ENCODE measurements at regions not wholly inside any gene's neighbourhood (a gene's known extent, or its start where the extent isn't known, plus 50 kb on each side); places are given as distances from the start of the nearest gene placed in this dataset.
"Not testable (repeated sequence)": the region's sequence is repeated elsewhere in the genome, so short reads cannot be mapped to it uniquely, and the experiment has no call there.

DNA sequence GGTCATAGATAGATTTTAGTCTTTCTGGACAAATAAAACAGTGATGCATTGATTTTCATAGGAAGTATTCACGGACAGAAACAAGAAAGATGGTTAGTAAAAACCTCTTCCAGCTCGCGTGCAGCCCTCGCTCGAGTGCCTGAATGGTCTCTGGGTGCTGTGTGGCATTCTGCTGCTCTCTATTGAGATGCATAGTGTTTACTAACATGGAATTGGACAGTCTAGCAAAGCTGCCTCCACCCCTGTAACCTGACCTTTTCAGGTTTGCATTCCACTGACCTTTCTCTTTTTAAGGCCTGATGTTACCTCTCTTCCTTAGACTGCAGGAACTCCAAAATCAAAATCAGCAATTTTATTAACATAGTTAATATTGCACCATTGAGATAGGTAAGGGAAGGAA is 643.4 kb downstream of the JRKL start:
- no peak for FAIRE-seq

DNA sequence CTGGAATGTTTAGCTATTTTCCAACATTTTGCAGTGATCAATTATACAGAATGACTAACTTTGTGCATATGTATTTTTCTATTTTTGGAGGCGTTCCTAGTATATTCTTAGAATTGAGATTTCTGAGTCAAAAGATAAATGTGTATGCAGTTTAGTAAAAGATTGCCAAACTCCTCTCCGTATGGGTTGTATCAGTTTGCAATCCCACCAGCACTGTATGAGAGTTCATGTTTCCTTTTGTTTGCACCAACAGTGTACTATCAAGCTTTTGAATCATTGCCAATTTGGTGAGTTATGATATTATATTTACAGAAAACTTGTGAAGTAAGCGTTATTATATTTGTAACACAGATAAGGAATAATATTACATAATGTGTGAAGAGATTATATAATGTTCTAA is 658.7 kb downstream of the JRKL start:
- FAIRE-seq, result no peak

DNA sequence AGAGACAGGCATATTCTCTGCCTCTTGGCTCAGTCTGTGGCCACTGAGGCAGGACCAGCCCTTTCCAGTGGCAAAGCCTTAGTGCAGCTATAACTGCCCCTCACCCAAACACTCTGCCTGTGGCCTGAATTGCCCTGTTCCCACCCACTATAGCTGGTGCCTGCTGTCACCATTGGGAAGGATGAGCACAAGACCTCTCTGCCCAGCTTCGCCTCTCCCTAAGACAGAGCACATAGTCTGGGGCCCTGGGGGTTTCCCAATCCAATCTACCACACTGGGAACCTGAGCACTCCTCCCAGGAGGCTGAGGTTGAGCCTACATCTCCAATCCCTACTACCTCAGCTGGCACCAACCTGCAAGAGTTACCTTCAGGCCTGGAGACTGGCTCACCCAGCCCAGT is 670.4 kb downstream of the JRKL start:
- FAIRE-seq, result no peak

DNA sequence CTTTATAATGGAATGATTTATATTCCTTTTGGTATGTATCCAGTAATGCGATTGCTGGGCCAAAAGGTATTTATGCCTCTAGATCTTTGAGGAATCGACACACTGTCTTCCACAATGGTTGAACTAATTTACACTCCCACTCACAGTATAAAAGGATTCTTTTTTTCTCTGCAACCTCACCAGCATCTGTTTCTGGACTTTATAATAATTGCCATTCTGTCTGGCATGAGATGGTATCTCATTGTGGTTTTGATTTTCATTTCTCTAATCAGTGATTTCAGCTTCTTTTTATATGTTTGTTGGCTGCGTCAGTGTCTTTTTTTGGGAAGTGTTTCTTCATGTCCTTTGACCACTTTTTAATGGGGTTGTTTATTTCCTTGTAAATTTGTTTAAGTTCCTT is 679.3 kb downstream of the JRKL start:
- no peak for FAIRE-seq

DNA sequence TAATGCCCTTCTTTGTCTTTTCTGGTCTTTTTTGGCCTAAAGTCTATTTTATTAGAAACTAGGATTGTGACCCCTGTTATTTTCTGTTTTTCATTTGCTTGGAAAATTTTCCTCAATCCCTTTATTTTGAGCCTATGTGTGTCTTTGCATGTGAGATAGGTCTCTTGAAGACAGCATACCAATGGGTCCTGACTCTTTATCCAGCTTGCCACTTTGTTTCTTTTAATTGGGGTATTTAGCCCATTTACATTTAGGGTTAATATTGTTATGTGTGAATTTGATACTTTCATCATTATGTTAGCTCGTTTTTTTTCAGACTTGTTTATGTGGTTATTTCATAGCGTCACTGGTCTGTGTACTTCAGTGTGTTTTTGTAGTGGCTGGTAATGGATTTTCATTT is 682.6 kb downstream of the JRKL start:
- FAIRE-seq, result no peak

DNA sequence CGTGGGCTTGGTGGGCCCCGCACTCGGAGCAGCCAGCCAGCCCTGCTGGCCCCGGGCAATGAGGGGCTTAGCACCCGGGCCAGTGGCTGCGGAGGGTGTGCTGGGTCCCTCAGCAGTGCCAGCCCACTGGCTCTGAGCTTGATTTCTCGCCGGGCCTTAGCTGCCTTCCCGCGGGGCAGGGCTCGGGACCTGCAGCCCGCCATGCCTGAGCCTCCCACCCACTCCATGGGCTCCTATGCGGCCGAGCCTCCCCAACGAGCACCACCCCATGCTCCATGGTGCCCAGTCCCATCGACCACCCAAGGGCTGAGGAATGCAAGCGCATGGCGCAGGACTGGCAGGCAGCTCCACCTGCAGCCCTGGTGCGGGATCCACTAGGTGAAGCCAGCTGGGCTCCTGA is 686.9 kb downstream of the JRKL start:
- not testable (repeated sequence) for FAIRE-seq

DNA sequence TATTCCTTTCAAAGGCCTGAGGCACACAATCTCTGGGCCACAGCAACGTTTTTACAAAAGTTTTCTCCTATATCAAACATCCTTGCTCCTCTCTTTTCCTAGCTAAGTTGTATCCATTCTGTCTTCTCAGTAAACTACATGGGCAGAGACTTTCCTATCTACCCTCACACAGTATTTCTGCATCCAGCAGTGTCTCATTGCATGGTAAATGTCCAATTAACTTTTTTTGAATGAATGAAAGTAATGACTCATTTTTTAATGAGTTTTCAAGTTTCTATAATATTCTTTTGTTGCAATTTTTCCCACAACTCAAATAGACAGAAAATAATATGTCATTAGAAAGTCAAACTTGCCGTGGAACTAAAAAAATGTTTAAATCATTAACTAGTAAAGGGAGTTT is 688.6 kb downstream of the JRKL start:
- no peak for FAIRE-seq

DNA sequence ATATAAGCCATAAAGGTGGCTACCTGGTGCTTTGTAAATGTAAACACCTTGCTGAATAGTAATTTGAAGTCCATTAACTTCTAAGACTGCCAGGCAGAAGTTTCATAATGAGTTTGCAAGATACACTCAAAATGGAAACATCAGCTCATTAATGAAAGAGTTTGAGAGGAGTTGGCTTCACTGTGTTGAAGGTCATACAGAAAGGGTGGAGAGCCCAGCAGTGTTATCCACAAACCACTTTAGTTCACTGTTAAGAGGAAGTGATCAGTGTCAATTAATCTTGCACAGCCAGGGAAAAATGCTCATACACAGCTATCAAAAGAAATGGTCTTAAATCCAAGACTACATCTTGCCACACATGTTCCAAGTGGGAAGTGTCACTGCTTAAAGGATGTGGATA is 689.4 kb downstream of the JRKL start:
- FAIRE-seq, result no peak

DNA sequence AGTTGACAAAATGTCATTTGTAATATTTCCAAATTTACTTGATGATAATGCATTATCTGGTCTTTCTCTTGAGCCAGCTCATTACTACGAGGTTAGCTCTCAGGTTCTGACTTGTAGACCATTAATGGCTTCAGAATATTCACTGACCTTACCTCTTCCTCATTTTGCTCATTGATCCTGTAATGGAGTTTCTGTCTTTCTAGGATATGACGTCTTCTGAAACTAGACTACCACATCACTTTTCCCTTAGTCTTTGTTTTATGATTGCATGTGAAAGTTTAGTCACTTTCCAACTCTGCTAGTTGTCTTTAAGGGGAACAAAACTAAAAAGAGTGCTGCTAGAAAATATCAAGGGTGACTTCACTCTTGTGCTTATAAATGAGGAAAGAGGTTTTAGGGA is 697.6 kb downstream of the JRKL start:
- no peak for FAIRE-seq

DNA sequence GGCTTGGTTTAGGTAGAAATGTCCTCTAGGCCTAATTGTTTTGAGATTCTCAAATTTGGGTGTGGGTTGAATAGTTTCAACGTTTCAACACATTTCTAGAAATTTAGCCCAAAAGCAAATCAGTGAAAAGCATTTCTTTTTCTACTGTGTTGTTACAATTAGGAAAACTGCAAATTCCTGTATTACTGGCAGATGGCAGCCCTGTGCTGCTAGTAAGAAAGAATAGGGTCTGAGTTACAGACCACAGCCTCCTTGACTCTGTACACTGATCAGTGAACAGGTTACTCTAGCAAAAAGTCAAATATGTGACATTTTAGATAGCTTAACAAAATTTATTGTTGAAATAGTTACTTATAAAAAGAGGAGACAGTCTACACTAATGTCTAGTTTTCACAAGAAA is 703.0 kb downstream of the JRKL start:
- no peak for FAIRE-seq

DNA sequence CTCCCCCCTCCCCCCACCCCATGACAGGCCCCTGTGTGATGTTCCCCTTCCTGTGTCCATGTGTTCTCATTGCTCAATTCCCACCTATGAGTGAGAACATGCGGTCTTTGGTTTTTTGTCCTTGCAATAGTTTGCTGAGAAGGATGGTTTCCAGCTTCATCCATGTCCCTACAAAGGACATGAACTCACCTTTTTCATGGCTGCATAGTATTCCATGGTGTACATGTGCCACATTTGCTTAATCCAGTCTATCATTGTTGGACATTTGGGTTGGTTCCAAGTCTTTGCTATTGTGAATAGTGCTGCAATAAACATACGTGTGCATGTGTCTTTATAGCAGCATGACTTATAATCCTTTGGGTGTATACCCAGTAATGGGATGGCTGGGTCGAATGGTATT is 712.4 kb downstream of the JRKL start:
- FAIRE-seq, result not testable (repeated sequence)

DNA sequence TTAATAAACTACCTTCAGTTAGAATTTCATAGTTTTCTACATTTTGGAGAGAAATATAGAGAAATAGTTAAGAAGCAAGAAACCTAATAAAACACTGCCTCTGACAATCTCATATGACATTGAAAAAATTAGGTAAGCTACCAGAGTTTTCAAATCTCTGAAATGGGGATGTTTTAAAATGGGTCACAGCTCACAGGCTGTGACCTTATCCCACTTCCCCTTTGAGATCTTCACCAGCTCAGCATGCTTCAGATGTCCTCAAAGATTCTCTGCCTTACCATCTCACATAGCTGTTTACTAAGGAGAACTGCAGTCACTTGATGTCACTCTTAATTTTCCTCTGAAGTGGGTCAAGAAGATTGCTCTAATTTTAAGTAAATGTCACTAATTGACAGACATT is 717.8 kb downstream of the JRKL start:
- no peak for FAIRE-seq

DNA sequence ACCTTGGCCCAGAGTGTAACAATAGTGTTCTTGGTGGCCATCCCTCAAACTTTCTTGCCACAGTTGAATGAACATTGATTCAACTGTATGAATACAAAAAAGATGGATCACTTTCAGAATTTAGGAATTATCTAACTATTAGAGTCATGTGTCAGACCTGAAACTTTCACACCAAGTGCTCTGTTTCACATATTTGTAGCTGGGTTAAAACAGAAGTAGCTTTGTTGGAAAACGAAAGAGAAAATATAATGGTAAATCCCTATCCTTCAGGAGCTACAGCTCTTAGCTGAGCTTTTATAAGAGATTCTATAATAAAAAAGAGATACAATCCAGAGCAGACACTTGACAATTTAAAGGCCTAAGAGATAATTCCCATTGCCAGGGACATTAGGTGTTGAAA is 719.3 kb downstream of the JRKL start:
- no peak for FAIRE-seq

DNA sequence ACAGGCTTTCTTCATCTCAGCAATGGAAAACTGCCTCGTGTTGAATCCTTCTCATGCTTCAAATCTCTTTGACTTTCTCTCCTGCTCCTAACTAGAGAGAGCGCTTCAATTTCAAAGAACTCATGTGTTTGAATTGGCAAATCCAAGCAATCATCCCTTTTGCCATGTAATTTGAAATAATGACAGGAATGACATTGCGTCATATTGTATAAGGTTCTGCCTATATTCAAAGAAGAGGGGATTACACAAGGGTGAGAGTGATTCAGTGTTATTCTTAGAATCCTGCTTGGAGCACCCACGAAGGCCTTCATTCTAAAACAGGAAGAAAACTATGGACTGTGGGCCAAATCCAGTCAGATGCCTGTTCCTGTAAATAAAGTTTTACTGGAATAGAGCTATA is 720.6 kb downstream of the JRKL start:
- no peak for FAIRE-seq

DNA sequence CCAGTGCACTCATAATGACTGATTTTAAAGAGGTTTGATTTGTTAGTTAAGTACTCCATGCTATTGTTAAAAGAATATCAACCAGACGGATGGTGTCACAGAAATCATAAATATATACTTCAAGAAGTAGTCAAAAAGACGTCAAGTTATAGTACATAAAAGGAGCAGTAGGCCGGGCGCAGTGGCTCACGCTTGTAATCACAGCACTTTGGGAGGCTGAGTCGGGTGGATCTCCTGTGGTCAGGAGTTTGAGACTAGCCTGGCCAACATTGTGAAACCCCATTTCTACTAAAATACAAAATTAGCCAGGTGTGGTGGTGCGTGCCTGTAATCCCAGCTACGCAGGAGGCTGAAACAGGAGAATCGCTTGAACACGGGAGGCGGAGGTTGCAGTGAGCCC is 721.7 kb downstream of the JRKL start:
- no peak for FAIRE-seq

DNA sequence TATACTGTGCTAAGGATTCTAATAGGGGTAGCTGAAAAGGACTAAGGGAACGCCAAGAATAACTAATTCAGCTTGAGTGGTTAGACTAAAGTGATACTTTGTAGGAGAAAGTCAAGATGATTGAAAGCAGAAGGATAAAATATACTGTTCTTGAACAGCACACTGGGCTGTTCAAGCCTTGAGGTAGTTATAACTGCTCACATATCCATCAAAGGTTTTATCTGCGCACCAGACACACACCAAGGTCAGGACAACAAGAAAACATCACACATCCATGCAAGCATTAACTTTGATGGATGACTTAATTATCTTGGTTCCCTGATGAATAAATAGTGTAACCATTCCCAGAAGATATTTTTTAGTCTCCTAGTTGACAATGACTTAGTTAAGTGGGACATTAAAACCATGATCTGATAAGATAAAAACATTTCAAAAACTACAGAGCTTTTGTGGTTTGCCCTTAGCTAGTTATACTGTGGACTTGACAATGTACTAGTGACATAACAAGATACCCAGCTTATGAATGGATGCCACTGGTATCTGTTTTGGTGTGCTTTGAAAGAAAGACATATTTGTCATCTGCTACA is 728.9 kb downstream of the JRKL start:
- no peak for FAIRE-seq

DNA sequence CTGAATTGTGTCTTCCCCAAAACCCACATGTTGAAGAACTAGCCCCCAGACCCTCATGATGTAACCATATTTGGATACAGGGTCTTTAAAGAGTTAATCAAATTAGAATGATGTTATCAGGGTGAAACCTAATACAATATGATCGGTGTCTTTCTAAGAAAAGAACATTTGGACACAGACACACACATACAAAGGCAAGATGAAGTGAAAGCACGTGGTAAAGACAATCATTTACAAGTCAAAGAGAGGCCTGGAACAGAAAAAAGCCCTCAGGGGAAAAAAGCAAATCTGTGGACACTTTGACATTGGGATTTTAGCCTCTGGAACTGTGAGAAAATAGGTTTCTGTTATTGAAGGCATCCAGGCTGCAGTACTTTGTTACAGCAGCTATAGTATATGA is 733.4 kb downstream of the JRKL start:
- no peak for FAIRE-seq

DNA sequence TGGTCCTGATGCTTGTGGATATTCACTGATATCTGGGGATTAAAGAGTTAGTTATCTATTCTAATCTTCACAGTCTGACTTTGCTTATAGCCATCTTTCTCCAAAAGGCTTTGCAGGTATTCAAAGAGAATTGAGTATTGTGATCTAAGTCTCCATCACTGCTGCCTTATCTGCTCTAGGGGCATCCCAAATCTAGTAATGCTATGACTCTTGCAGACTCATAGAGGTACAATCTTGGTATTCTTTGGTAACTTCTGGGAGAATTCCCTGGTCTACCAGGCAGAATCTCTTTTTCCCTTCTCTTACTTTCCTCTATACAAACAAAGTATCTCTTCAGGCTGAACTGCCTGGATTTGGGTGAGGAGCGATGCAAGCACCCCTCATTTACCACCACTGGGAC is 746.3 kb downstream of the JRKL start:
- no peak for FAIRE-seq

DNA sequence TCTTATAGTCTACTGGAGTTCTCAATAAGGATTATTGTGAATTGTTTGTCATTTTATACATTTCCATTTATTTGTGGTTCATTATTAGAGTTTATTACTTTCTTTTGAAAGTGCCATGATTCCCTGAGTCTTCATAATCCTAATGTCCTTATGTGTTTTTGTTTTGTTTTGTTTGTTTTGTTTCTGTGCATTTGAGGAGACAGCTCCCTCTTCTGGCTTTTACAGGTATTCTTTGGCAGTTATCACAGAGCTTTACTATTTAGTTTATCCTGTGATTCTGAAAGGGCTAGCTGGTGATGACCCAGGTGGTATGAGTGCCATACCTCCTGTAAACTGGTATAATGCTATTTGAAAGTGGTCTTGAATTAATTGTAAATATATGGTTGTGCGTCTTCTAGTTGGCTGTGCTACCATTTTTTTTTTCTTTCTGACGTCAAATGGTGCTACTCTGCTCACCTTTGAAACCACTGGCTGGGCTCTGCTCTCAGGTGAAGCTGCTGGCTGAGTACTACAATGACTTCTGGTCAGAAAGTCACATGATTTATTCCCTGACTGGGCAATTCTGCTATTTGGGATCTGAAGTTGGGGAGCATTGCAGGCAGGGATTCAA is 751.2 kb downstream of the JRKL start:
- FAIRE-seq, result no peak

DNA sequence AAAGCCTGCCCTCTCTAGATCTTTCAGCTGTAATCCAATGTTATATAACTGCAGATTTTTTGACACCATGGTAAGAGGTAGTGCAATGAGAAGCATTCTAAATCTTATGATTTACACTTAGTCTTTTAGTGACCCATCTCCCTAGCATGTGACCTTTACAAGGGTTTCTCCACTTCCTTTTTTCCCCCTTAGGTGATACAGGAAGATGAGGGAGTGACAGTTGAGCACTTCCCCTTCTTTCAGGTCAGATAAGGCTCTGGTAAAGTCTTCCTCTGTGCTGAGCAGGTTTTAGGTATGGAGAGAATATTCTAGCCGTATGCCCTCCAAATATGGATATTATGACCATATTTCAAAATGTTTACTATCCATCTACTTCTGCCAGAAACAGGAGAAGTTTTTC is 753.6 kb downstream of the JRKL start:
- no peak for FAIRE-seq

DNA sequence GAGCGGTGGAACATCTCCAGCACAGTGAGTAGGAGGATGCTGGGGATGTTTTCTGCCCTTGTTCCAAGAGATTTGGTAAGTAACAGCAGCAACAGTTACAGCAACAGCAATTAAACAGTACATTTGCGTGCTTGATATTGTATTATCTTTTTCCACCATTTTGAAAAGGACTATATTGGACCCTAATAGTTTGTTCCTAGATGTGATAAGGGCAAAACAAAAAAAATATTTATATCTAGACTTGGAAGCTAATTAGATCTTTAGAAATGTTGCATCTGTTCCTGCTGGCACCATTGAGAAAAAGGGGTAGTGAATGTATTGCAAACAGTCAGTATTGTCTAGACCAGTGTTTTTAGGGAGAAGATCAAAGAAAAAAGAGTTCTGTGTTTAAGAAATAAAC is 759.9 kb downstream of the JRKL start:
- FAIRE-seq, result no peak

DNA sequence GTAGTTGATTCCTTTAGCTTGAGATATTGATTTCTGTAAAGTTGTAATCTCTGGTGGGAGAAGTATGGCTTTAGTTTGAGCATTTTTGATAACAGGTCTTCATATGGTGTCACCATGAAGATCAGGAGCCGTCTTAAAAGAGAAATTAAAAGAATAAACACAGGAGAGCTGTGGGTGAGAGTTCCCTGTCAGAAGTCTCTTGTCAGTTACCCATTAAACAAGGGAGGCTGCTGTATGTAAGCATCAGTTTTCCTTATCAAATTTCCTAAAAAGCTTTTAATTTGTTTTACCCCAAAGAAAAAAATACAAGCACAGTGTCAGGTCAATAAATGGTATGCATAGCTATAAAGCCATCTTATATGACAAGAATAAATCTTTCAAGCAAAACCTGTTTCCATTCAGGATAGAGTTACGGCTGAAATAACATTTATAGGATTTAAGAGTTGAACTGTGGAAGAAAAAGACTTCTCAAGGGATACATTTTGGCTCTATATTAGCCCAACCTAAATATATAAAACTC is 767.5 kb downstream of the JRKL start:
- FAIRE-seq, result no peak

DNA sequence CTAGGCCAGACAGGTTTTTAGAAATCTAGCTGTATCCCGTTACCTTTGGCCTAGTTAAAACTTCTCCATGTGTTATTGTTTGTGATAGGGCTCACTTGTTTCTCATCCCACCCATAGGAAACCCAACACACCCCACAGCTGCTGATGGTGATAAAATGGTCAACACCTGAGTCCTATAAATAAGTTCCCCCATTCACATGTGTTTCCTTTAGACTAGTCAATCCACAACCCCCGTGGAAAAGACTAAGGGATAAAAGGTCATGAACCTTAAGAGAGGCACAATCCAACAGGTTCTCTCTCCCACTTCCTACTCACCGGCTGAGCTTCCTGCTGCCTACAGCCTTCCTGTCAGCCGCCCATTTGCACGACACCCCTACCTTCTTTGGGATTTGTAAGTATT is 768.4 kb downstream of the JRKL start:
- FAIRE-seq, result no peak

DNA sequence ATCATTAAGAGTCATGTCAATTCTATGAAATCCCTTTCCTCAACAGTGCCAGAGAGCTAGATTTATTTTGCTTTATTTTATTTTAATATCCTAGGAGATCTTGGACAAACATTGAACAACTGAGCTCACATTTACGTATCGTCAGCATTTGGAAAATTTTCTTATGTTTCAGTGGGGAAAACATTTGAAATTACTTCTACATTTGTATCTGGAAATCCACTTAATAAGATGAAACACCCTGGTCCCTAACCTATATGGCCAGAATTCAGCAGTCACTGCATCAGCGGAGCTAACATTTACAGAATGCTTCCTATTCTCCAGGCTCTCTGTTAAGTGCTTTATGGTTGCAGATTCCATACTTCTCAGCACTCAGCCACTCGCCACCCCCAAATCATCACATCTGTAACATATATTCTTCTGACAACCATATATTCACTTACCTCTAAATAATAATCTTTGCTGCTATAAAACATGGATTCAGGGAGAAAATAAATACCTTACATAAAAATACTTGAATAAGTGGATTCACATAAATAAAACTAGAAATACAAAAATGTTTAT is 773.9 kb downstream of the JRKL start:
- FAIRE-seq, result no peak
